ENCODE measurements at regions not wholly inside any gene's neighbourhood (a gene's known extent, or its start where the extent isn't known, plus 50 kb on each side); places are given as distances from the start of the nearest gene placed in this dataset.

GRCh38 chr10:108462005-108462404 is 1297.5 kb upstream of the SORCS1 start:
- TF ChIP-seq CTCF (IDR thresholded peaks at IDR 0.05; ENCODE audit: insufficient read depth, low read length, poor library complexity, severe bottlenecking) (no peak), EZH2phosphoT487 (conservative IDR thresholded peaks at IDR 0.05; ENCODE audit: low read length) (no peak)
